SK-N-SH treated with all-trans-retinoic acid at 6 μM for 48 hours (cell line): ENCODE measurements at regions not wholly inside any gene's neighbourhood (a gene's known extent, or its start where the extent isn't known, plus 50 kb on each side); places are given as distances from the start of the nearest gene placed in this dataset.

Source experiments
- ATAC-seq: fragments of 200-7000 bp; cut with Tn5 transposase; 3 replicates; pipeline ENCODE4 v1.9.1; 2020; ENCODE audit warnings: mild to moderate bottlenecking, moderate library complexity
- ARNTL ChIP-seq: fragments of 450-650 bp; formaldehyde crosslinking; IDR thresholded peaks from 2 replicates; pipeline ENCODE4 v1.5.0; 2020; ENCODE audit warnings: low read depth, mild to moderate bottlenecking, moderate library complexity, borderline replicate concordance
- BACH2 ChIP-seq: fragments of 250-450 bp; sonication (Bioruptor Pico); IDR thresholded peaks from 2 replicates; pipeline ENCODE4 v1.9.0; 2021; ENCODE audit warnings: mild to moderate bottlenecking, borderline replicate concordance
- CREB5 ChIP-seq: fragments of 250-450 bp; sonication (Bioruptor Pico); IDR thresholded peaks from 2 replicates; pipeline ENCODE4 v1.5.1; 2020; ENCODE audit warnings: low read depth, mild to moderate bottlenecking, moderate library complexity
- CSDC2 ChIP-seq: fragments of 250-450 bp; sonication (Bioruptor Pico); IDR thresholded peaks from 2 replicates; pipeline ENCODE4 v1.5.0; 2020; ENCODE audit warnings: mild to moderate bottlenecking, moderate library complexity
- CSRNP3 ChIP-seq: fragments of 250-450 bp; sonication (Bioruptor Pico); IDR thresholded peaks from 2 replicates; pipeline ENCODE4 v1.5.1; 2021; ENCODE audit warnings: mild to moderate bottlenecking, moderate library complexity
- ESRRG ChIP-seq: fragments of 250-450 bp; sonication (Bioruptor Pico); IDR thresholded peaks from 2 replicates; pipeline ENCODE4 v1.6.1; 2021; ENCODE audit warnings: mild to moderate bottlenecking
- GLIS3 ChIP-seq: fragments of 250-450 bp; sonication (Bioruptor Pico); IDR thresholded peaks from 2 replicates; pipeline ENCODE4 v1.5.0; 2020; ENCODE audit warnings: mild to moderate bottlenecking, moderate library complexity
- ISL1 ChIP-seq: fragments of 250-450 bp; sonication (Bioruptor Pico); IDR thresholded peaks from 2 replicates; pipeline ENCODE4 v2.1.2; 2022; ENCODE audit warnings: mild to moderate bottlenecking, moderate library complexity
- OSR1 ChIP-seq: fragments of 250-450 bp; sonication (Bioruptor Pico); IDR thresholded peaks from 2 replicates; pipeline ENCODE4 v1.8.0; 2022; ENCODE audit warnings: moderate library complexity, mild to moderate bottlenecking, inconsistent platforms
- PATZ1 ChIP-seq: fragments of 250-450 bp; sonication (Bioruptor Pico); IDR thresholded peaks from 2 replicates; pipeline ENCODE4 v1.8.0; 2020; ENCODE audit warnings: mild to moderate bottlenecking, moderate library complexity, borderline replicate concordance
- POU6F1 ChIP-seq: fragments of 250-450 bp; sonication (Bioruptor Pico); IDR thresholded peaks from 2 replicates; pipeline ENCODE4 v1.8.0; 2021; ENCODE audit warnings: low read depth, mild to moderate bottlenecking, moderate library complexity, borderline replicate concordance
- PPARA ChIP-seq: fragments of 250-450 bp; sonication (Bioruptor Pico); IDR thresholded peaks from 2 replicates; pipeline ENCODE4 v1.5.0; 2020; ENCODE audit warnings: mild to moderate bottlenecking, borderline replicate concordance
- SNAI2 ChIP-seq: fragments of 250-450 bp; sonication (Bioruptor Pico); IDR thresholded peaks from 2 replicates; pipeline ENCODE4 v1.5.0; 2020; ENCODE audit warnings: mild to moderate bottlenecking, moderate library complexity
- TCF4 ChIP-seq: fragments of 250-450 bp; sonication (Bioruptor Pico); IDR thresholded peaks from 2 replicates; pipeline ENCODE4 v1.8.0; 2021; ENCODE audit warnings: mild to moderate bottlenecking, moderate library complexity, borderline replicate concordance
- TOX ChIP-seq: fragments of 250-450 bp; sonication (Bioruptor Pico); IDR thresholded peaks from 2 replicates; pipeline ENCODE4 v1.8.0; 2021; ENCODE audit warnings: mild to moderate bottlenecking, moderate library complexity, borderline replicate concordance
- TSHZ2 ChIP-seq: fragments of 250-450 bp; sonication (Bioruptor Pico); IDR thresholded peaks from 2 replicates; pipeline ENCODE4 v1.5.0; 2020; ENCODE audit warnings: mild to moderate bottlenecking, moderate library complexity
- ZC3H10 ChIP-seq: fragments of 250-450 bp; sonication (Bioruptor Pico); IDR thresholded peaks from 2 replicates; pipeline ENCODE4 v1.5.1; 2021; ENCODE audit warnings: mild to moderate bottlenecking, moderate library complexity
- ZFP3 ChIP-seq: fragments of 250-450 bp; sonication (Bioruptor Pico); IDR thresholded peaks from 2 replicates; pipeline ENCODE4 v1.5.0; 2020; ENCODE audit warnings: mild to moderate bottlenecking, moderate library complexity
- ZFP30 ChIP-seq: fragments of 450-650 bp; formaldehyde crosslinking; IDR thresholded peaks from 2 replicates; pipeline ENCODE4 v1.5.0; 2022; ENCODE audit warnings: mild to moderate bottlenecking, moderate library complexity
- ZNF565 ChIP-seq: fragments of 450-650 bp; formaldehyde crosslinking; conservative IDR thresholded peaks from 2 replicates; pipeline ENCODE4 v1.5.0; 2020; ENCODE audit warnings: low read depth, mild to moderate bottlenecking, moderate library complexity
- ZNF70 ChIP-seq: fragments of 450-650 bp; formaldehyde crosslinking; IDR thresholded peaks from 2 replicates; pipeline ENCODE4 v1.5.0; 2020; ENCODE audit warnings: mild to moderate bottlenecking, moderate library complexity
- ZNF8 ChIP-seq: fragments of 450-650 bp; formaldehyde crosslinking; IDR thresholded peaks from 2 replicates; pipeline ENCODE4 v1.5.0; 2020; ENCODE audit warnings: mild to moderate bottlenecking, moderate library complexity

- no peak for ATAC-seq
Observed at GRCh38 chr17:12328204-12328603, 307.5 kb downstream of the MAP2K4 start.

GRCh38 chr17:12330456-12330855 lies 309.8 kb downstream of the MAP2K4 start:
- no peak for ATAC-seq
- no peak for TF ChIP-seq TOX
- TF ChIP-seq SNAI2 (CRISPR knock-in tag), result no peak
- TF ChIP-seq ZFP3 (CRISPR knock-in tag), result no peak
- no peak for TF ChIP-seq TSHZ2 (CRISPR knock-in tag)
- TF ChIP-seq GLIS3 (CRISPR knock-in tag), result no peak
- no peak for TF ChIP-seq CREB5 (CRISPR knock-in tag)
- no peak for TF ChIP-seq POU6F1 (CRISPR knock-in tag)
- no peak for TF ChIP-seq ZNF565 (CRISPR knock-in tag)
- TF ChIP-seq TCF4 (CRISPR knock-in tag), result no peak
- no peak for TF ChIP-seq PPARA (CRISPR knock-in tag)
- no peak for TF ChIP-seq ZNF70
- TF ChIP-seq ARNTL, result no peak
- no peak for TF ChIP-seq CSRNP3
- no peak for TF ChIP-seq ZNF8
- no peak for TF ChIP-seq ZC3H10 (CRISPR knock-in tag)

More at GRCh38 chr17:12328204-12328603, 307.5 kb downstream of the MAP2K4 start:
- TF ChIP-seq SNAI2 (CRISPR knock-in tag), result no peak
- TF ChIP-seq PATZ1 (CRISPR knock-in tag), result no peak
- TF ChIP-seq ISL1 (CRISPR knock-in tag), result no peak
- no peak for TF ChIP-seq CREB5 (CRISPR knock-in tag)
- TF ChIP-seq TCF4 (CRISPR knock-in tag), result no peak
- TF ChIP-seq PPARA (CRISPR knock-in tag), result no peak
- TF ChIP-seq ZC3H10 (CRISPR knock-in tag), result no peak
- no peak for TF ChIP-seq TOX
- TF ChIP-seq OSR1, result no peak
- no peak for TF ChIP-seq ESRRG (CRISPR knock-in tag)
- TF ChIP-seq BACH2 (CRISPR knock-in tag), result no peak
- TF ChIP-seq CSDC2 (CRISPR knock-in tag), result no peak
- no peak for TF ChIP-seq ZFP3 (CRISPR knock-in tag)
- no peak for TF ChIP-seq CSRNP3
- TF ChIP-seq ARNTL, result no peak
- TF ChIP-seq ZNF70, result no peak
- no peak for TF ChIP-seq ZNF565 (CRISPR knock-in tag)
- TF ChIP-seq GLIS3 (CRISPR knock-in tag), result no peak
- TF ChIP-seq ZFP30 (CRISPR knock-in tag), result no peak
- no peak for TF ChIP-seq ZNF8
- TF ChIP-seq, all 23 proteins: peak for 0
